Gastrocnemius medialis (tissue), 4 donors: ENCODE measurements at regions not wholly inside any gene's neighbourhood (a gene's known extent, or its start where the extent isn't known, plus 50 kb on each side); places are given as distances from the start of the nearest gene placed in this dataset.

Experiments used
- CTCF ChIP-seq, 5 experiments: fragments of 450-650 bp in 3 of 5; fragments of 200-600 bp in 2 of 5; sonication (generic) in 2 of 5; IDR thresholded peaks in 4 of 5; conservative IDR thresholded peaks in 1 of 5; 1 replicate in 4 of 5; 2 replicates in 1 of 5; pipeline ENCODE4 v1.5.1; 2016 to 2019; ENCODE audit warnings: antibody characterized with exemption in 5 of 5, mild to moderate bottlenecking in 3 of 5, moderate library complexity in 3 of 5
- POLR2A ChIP-seq, 2 donors: fragments of 450-650 bp; IDR thresholded peaks; one replicate each; pipeline ENCODE4 v1.6.1; 2017; ENCODE audit warnings: antibody characterized with exemption in 2 of 2, mild to moderate bottlenecking in 2 of 2, moderate library complexity in 2 of 2

- no peak for TF ChIP-seq CTCF (IDR thresholded peaks at IDR 0.05 in 4 of 5, conservative IDR thresholded peaks at IDR 0.05 in 1 of 5)
- no peak for TF ChIP-seq POLR2A (IDR thresholded peaks at IDR 0.05)
Observed at GRCh38 chrX:97985096-97985495, 1101.4 kb downstream of the RPA4 start.
